NK-92 treated with Interleukin-12 subunit alpha and Interleukin-12 subunit beta, amount 100 ng/mL, for 24 hours (cell line): ENCODE measurements at regions not wholly inside any gene's neighbourhood (a gene's known extent, or its start where the extent isn't known, plus 50 kb on each side); places are given as distances from the start of the nearest gene placed in this dataset.
"Not testable (repeated sequence)": the region's sequence is repeated elsewhere in the genome, so short reads cannot be mapped to it uniquely, and the experiment has no call there.

Experiments used
- DNase-seq: peaks from one replicate; lab custom pipeline; 2025; lab: John Stamatoyannopoulos, UW

DNA sequence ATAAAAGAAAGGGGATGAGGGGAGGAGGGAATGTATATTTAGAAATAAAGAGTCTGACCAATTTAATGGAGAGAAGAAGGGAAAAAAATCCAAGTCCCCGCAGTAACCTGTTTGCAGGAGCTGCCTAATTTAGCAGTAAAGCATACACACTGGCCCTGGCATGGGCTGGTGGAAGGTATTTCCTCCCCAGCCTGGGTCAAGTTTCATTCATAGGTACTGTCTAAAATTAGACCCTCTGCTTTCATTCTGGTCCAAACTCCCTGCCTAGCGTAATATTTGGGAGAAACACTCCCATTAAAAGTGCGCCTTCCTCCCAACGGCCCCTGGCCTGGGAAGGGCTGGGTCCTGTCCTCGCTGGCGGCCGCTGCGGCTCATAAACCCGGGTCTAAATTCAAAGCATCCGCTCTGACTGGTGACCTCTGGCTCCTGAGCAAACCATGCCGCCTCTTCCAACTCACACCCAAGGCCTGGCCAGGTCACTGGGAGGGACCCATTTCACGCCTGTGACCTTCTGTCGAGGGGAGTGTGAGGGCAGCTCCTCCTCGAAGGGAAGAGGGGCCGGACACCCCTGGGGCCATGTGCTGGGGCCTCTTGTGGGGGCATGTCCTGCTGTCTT lies 123.2 kb downstream of the FGF18 start:
- no peak for DNase-seq

DNA sequence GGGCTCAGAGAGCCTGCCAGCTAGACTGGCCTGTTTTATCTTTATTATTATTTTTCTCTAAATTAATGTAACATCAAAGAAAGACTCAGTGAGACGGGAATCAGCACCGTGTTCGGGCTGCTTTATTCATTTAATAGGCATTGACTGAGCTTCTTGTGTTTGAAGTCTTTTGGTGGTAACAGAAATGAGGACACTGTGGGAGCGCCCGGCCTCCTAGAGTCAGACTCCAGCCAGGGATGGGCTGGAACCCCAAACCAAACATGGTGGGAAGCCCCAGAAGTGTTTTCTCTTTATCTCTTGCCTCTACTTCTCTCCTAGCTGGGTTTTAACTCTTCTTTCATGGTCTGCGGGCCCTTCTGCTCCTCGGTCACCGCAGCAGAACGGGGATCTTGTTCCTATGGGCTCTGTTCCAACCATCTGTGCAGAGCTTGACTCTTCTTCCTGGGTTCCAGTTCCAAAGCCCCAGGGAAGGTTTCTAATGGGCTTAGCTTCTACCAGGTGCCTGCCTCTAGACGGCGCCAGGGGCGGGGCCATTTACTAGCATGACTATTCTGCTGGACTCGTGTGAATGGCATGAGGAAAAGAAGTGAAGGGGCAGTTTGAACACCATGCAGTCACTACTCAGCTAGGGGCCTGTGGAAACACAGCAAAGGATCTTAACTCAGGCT lies 123.8 kb downstream of the FGF18 start:
- DNase-seq, result no peak

DNA sequence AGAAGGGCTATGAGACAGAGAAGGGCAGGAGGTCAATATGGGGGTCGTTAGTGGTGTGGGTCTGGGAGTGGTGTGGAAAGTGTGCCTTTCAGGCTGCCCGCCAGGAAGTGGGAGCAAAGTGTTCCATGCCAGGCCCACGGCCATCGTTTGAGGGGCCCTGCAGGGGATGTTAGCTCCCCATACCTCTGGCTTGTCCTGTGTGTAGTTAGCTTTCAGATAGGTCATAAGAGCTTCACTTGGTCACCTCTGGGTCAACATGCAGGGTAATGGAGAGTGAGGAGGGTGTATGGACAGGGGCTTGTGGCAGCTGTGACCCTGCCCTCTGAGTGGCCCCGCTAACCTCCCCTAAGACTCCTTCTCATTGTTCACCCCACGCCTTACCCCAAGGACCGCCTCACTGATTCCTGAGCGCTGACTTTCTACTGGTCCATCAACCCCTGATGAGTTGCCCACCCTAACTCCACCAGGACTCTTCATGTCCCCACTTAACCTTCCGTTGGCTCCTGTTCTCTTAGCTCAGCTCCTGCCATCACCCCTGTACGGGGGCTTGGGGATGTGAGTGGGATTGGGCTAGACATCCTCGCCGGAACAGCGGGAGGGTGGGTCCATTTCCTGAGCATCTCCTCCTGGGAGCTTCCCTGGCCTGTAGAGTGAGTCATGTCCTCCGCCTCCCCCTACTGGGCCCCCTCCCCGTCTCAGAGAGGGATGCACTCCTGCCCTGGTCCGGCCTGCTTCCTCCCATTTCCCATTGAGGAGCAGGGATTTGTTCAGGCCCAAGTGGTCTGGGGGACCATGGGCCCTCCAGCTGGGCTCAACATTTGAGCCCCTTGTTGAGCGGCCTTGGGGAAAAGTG lies 125.7 kb downstream of the FGF18 start:
- DNase-seq, result no peak

DNA sequence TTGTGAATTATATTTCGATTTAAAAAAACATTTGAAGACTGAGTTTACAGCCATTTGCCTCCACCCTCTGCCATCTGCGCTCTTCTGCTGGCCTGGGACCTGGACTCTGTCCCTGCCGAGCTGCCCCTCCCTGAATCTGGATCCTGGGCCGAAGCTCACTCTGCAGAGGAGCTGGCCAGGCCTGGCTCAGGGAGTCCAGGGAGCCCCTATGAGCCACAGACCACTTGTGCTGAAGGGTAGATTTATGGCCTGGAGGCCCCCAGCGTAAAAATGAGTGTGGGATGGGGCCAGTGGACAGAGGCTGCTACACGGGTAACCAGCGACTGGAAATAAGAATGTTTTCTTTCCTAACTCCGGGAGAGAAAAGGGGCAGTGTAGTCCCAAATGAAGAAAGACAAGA lies 129.8 kb downstream of the FGF18 start:
- DNase-seq, result no peak

DNA sequence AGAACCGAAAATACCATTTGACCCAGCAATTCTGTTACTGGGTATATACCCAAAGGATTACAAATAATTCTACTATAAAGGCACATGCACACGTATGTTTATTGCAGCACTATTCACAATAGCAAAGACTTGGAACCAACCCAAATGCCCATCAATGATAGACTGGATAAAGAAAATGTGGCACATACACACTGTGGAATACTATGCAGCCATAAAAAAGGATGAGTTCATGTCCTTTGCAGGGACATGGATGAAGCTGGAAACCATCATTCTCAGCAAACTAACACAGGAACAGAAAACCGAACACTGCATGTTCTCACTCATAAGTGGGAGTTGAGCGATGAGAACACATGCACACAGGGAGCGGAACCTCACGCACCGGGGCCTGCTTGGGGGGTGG lies 134.4 kb downstream of the FGF18 start:
- not testable (repeated sequence) for DNase-seq

DNA sequence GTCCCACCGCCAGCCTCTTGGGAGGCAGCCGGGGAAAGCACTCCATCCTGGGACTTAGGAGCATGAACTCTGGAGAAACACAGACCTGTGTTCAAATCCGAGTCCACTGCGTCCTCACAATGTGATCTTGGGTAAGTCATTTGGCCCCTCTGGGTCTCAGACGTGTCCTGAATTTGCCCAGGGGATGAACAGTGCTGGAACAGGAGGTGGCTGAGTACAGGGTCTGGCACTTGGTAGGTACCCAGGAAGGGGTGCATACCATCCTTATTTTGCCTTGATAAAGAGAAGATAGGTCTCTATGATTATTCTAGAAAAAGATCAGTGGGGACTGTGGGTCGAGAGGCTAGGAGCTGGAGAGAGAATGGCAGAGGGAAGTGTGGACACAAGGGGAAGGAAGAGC lies 135.7 kb downstream of the FGF18 start:
- no peak for DNase-seq

DNA sequence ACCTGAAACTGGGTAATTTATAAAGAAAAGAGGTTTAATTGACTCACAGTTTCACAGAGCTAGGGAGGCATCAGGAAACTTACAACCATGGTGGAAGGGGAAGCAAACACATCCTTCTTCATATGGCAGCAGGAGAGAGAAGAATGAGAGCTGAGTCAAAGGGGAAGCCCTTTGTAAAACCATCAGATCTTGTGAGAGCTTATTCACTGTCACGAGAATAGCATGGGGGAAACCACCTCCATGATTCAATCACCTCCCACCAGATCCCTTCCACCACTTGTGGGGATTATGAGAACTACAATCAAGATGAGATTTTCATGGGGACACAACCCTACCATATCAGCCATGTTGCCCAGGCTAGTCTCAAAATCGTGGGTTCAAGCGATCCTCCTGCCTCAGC lies 143.4 kb downstream of the FGF18 start:
- no peak for DNase-seq

DNA sequence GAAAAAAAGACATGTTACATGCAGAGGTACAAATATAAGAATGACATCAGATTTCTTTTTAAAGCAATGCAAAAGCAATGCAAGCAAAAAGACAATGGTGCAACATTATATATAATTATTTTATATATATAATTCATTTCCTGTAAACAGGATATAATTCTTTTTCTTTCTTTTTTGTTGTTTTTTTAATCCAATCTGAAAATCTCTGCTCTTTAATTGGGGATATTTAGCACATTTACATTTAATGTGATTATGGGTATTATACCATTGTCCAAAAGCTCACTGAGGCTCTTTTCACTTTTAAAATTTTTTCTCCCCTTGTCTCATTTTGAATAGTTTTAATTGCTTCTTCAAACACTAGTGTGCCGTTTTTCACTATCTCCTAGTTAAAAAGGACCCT lies 148.9 kb downstream of the FGF18 start:
- no peak for DNase-seq

DNA sequence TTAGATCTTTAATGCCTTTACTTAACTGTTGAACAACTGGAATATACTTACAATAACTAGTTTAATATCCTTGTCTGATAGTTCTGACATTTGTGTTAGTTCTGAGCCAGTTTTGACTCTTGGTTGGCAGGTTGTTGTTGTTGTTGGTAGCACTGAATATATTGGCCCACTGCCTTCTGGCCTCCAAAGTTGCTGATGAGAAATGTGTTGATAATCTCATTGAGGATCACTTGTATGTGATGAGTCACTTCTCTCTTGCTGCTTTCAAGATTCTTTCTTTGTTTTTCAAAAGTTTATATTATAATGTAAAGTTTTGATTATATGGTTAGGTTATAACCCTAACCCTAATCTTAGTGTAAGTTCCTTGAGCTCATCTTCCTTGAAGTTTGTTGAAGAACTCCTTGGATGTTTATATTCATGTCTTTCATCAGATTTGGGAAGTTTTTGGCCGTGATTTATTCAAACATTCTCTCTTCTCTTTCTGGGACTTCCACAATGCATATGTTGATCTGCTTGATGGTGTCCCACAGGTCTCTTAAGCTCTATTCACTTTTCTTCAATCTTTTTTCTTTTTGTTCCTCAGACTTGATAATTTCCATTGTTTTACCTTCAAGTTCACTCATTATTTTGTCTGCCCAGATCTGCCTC lies 149.7 kb downstream of the FGF18 start:
- DNase-seq, result no peak

DNA sequence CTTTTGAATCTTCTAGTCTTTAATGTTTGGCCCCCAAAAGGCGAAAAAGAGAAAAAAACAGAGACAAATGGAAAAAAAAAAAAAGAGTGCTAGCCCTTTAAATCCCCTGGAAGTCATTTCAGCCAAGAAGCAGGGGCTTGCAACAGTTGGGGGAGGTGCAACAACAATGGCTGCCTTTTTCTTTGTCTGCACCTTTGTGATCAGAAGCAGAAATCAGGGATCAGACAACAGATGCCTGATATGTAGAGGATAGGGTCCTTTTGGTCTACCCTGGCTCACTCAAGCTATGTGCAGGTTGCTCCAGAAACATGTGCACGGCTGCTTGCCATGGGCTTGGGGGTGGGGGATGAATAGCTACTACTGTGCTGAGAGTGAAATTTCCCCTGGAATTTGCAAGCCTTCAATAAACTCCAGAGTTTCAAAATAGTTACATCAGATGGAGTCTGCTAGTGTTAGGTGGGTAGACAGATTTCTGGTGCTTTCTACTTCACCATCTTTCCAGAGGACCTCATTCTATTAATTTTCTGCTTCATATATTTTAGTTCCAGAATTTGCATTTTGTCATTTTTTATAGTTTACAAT lies 150.9 kb downstream of the FGF18 start:
- DNase-seq, result no peak

DNA sequence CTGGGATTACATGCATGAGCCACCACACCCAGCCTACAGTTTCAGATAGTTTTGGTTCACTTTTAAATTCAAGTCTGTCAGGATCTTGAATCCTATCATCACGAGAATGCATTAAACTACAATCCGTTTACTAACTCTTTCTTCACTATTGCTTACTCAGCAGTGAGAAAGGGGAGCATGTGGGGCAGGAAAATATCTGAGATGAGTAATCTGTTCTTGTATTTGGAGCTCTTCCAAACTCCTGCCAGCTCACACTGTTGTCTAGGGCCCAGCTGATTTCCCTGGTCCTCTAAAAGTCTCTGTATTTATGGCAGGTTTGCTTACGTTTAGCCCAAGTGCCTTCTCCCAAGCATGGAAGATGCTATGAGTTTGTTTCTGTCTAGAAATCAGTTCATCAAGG lies 152.2 kb downstream of the FGF18 start:
- DNase-seq, result no peak

DNA sequence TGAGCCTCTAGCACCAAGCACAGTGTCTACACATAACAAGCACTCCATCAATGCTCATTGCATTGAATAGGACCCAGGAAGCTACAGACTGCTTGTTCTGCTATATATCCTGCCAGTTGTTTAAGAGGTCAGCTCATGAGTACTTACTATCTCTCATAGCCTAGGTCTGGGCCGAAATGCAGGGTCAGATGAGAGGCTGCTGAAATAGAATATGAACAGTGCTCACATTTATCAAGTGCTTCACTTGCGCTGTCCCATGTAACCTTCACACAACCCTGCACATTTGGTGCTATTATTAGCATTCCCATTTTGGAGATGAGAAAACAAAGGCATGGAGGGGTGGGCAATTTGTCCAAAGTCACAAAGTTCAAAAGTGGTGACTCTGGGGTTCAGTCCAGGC lies 153.6 kb downstream of the FGF18 start:
- DNase-seq, result no peak

DNA sequence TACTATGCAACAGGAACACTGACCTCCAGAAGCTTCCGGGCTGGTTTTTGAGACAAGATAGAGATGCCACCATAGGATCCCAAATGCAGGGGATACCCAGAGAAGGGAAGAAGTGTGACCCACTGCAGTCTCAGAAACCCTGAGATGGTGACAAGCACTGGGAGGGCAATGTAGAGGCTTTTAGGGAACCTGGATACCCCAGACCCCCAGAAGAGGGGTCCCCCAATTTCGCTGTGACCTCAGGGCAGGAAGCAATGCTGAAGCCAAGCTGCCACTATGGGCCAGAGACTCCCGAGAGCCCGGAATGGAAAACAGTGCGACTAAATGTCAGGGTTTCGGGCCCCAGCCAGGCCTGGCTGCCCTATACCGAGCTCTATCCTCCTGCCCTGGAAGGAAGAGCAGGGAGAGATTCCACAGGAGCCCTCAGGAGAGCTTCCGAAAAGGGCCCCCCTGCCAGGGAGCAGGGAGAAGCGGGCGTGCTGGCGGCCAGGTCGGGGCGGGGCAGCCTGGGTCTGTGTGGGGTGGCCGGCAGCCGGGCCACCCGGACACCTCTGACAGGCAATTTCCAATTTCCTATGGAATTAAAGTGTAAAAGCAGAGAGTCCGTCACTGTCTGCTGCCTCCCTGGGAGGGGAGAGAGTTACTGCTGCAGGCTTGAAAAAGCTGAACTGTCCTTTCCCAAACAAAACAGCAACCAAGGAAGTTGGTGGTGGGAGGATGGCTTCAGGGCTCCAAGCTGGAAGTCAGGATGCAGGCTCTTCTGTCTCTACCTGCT lies 154.2 kb downstream of the FGF18 start:
- no peak for DNase-seq

DNA sequence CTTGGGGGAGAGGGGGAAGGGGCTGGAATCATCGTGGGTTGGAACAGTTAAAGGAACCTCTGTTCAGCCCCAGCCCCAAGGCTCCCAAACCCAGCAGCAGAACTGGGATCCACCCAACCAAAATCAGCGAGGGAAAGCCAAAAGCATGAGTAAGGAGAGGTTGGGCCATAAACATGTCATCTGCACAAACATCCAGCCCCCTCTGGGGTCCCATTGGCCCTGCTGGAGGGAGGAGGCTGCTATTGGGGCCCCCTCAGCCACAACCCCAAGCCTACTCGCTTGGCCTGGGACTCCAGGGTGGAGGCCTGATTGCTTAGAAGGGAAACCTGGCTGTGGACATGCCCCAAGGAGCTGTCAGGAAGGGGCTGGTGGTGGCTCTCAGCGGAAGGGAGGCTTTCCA lies 154.9 kb downstream of the FGF18 start:
- no peak for DNase-seq

DNA sequence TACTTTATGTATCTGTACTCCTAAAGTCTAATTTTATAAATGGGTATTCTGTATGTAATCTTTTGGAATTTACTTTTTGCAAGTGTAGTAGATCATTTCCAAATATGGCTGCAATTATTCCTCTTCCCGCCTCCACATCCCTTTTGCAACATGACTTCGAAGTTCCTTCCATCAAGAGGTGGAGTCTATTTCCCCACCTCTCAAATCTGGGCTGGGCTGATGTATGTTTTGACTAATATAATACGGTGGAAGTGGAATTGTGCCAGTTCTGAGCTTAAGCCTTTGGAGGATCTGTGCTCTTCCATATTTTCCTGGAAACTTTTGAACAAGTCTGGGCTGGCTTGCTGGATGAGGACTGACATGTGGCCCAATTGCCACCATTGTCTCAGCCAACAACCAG lies 155.9 kb downstream of the FGF18 start:
- DNase-seq, result no peak

DNA sequence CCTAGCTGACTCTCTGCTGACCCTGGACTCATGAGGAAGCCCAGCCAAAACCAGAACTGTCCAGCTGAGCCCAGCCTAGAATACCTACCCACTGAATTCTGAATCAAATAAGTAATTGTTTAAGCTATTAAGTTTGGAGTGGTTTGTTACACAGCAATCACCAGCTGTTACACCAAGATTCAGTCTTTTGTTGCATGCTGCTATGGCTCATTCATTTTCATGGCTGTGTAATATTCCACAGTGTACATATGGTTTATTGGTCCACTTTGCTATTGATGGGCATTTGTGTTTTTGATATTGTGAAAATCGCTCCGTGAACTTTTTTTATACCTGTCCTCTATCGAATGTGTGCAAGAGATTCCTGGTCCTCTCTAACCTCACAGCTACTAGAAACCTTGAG lies 156.4 kb downstream of the FGF18 start:
- DNase-seq, result no peak

DNA sequence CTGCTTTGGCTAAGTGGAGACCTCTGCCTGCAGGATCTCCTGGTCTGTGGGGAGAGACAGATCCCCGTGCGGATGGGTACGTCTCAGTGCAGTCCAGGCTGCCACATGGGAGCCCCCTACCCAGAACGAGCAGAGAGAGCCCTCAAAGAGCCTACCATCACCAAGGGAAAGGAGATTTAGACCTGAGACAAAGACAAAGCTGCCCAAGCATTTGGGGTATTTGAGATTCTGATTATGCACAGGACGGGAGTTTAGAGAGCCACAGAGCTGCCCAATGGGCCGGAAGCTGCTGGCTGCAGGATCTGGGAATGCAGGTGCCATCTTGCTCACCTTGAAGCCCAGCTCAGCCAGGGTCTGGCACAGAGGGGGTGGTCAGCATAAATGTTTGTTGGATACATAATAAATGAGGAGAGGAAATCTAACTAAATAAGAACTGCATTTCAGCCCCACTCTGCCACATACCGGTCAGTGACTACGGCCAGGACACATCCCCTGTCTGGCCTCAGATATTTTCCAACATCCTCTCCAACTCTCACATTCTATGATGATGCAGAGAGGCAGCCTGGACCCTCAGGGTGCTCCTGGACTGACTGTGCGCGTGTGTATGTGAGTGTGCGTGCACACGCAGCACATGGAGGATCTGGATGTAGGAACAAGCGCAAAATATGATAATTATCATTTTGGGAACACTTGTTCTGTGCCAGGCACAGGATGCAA lies 157.8 kb downstream of the FGF18 start:
- no peak for DNase-seq

DNA sequence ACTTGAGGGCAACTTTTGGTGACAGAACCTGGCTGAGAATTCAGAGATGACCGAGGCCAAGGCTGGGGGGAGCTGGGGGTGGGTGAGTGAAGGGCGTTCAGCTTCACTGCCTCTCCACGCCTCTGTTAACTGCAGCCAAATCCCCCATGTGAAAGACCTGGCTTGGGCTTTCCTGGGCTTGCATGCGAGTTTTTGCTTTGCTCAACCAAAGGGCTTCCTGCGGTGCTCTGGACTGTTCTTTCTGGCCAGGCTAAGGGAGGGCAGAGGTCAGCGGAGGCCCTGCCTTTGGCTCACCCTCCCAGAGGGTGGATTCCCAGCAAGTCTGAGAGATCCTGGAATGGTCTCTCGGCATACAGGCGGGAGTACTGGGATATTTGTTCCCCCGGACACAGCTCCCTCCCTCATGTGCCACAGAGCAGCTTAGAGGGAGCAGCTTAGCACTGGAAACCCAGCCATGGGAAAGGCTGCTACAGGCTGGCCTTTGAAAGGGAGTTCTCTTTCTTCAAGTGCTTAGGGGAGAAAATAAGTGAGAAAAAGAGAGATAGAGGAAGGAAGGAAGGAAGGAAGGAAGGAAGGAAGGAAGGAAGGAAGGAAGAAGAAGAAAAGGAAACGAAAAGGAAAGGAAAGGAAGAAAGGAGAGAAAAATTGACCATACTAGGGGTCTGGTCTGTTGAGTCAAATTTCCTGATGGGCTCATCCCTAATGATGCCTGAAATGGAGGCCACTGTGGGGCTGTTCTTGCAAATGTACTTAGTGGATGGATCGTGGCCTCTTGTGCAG lies 158.8 kb downstream of the FGF18 start:
- DNase-seq, result no peak

DNA sequence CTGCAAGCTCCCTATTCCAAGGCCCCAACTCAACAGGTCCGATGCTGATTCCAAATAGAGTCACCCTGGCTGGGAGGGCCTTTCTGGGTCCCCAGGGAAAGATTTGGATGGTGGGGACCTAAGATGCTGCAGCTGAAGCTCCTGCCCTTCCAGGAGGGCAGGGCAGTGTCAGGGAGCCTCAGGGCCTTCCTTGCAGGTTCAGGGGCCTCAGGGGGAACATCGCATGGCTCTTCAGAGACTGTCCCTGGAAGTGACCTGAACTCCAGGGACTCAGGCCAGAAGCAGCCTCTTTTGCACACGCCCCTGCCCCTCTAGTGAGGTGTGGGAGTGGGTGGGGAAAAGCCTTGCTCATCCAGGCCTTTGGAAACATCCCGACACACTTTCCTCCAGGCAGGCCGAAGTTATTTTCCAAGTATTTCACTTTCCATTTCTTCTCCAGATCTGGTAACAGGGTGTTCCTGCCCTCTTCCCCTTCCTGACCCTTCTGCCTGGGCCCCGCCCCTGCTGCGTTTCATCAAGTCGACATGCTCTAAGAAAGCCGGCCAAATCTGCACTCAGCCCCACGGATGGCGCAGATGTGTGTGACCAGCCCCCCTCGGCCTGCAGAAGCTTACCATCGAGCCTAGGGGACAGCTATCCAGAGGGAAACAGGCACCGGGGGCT lies 159.5 kb downstream of the FGF18 start:
- DNase-seq, result no peak

DNA sequence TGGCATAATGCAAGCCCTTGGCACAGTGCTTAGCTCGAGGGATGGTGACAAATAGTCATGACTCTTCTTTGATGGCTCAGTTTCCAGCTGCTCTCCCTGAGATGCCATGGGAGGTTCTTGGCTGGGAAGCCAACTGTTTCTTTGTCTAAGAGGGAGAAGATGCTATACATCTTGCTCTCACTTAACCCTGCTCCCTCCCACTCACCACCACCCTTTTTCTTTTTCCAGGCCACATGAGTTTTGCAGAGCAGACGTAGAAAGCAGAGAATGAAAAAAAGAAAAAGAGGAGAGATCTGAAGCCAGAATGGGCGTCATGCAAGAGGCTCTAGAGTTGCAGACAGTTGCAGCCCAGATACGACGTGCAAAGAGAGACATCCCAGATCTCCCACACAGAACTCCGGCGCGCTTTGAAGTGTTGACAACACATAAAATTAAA lies 160.5 kb downstream of the FGF18 start:
- DNase-seq, result no peak
